Osteoblast (primary cell): ENCODE measurements at regions not wholly inside any gene's neighbourhood (a gene's known extent, or its start where the extent isn't known, plus 50 kb on each side); places are given as distances from the start of the nearest gene placed in this dataset.

Experiments used
- DNase-seq: peaks from one replicate; pipeline ENCODE4 v3.0.0; 2011; ENCODE audit warnings: low spot score, mixed read lengths; ENCODE audit not compliant: insufficient read length; ENCODE audit errors: missing footprints
- H2AFZ ChIP-seq: 2 replicates; pipeline ENCODE4 v1.6.0; 2011; ENCODE audit warnings: mild to moderate bottlenecking, low read length
- H3K27ac ChIP-seq: 2 replicates; pipeline ENCODE4 v1.5.1; 2011; ENCODE audit warnings: mild to moderate bottlenecking, low read depth, low read length, moderate library complexity
- H3K27me3 ChIP-seq: 2 replicates; pipeline ENCODE4 v1.6.0; 2012; ENCODE audit warnings: mild to moderate bottlenecking, control low read depth, inconsistent platforms, low read length, moderate library complexity; ENCODE audit not compliant: insufficient read depth
- H3K36me3 ChIP-seq: 2 replicates; pipeline ENCODE4 v1.5.1; 2011; ENCODE audit warnings: mild to moderate bottlenecking, low read length, control low read depth, moderate library complexity; ENCODE audit not compliant: insufficient read depth
- H3K4me1 ChIP-seq: 2 replicates; pipeline ENCODE4 v1.5.1; 2011; ENCODE audit warnings: mild to moderate bottlenecking, low read length, control low read depth, moderate library complexity; ENCODE audit not compliant: insufficient read depth
- H3K4me2 ChIP-seq: 2 replicates; pipeline ENCODE4 v1.6.0; 2011; ENCODE audit warnings: mild to moderate bottlenecking, low read length; ENCODE audit not compliant: insufficient read depth
- H3K4me3 ChIP-seq: fragments of 200-600 bp; sonication (generic); 3 replicates; pipeline ENCODE4 v1.5.1; 2012; ENCODE audit warnings: mild to moderate bottlenecking, low read length, inconsistent platforms; ENCODE audit not compliant: insufficient read depth
- H3K79me2 ChIP-seq: 2 replicates; pipeline ENCODE4 v1.6.0; 2012; ENCODE audit warnings: mild to moderate bottlenecking, low read length, control low read depth, inconsistent platforms; ENCODE audit not compliant: insufficient read depth
- H3K9me3 ChIP-seq: 2 replicates; pipeline ENCODE4 v1.5.1; 2011; ENCODE audit warnings: low read depth, low read length, control low read depth
- H4K20me1 ChIP-seq: 2 replicates; pipeline ENCODE4 v1.6.0; 2012; ENCODE audit warnings: mild to moderate bottlenecking, low read length, control low read depth; ENCODE audit not compliant: insufficient read depth
- CTCF ChIP-seq: IDR thresholded peaks from 2 replicates; pipeline ENCODE4 v1.5.1; 2011; ENCODE audit warnings: mild to moderate bottlenecking, low read depth, low read length, moderate library complexity; ENCODE audit errors: extremely low read depth

- DNase-seq, result no peak
- Histone ChIP-seq H2AFZ (no peak overlapping the region), H3K27me3 (no peaks in the 10 kb centered on the region), H4K20me1 (no peaks in the 10 kb centered on the region), H3K27ac (no peak overlapping the region), H3K36me3 (no peaks in the 10 kb centered on the region), H3K4me3 (no peak overlapping the region), H3K9me3 (no peaks in the 10 kb centered on the region), H3K4me2 (no peak overlapping the region), H3K79me2 (no peaks in the 10 kb centered on the region), H3K4me1 (no peaks in the 10 kb centered on the region)
- no peak for TF ChIP-seq CTCF
Observed at GRCh38 chr2:147715807-147716206, 129.0 kb upstream of the ACVR2A start.

- H4K20me1 ChIP-seq, result no peaks in the 10 kb centered on the region
- H3K27me3 ChIP-seq, result no peaks in the 10 kb centered on the region
- no peak overlapping the region for H3K4me2 ChIP-seq
- H3K4me3 ChIP-seq, result no peak overlapping the region
- DNase-seq, result no peak
- H3K27ac ChIP-seq, result no peak overlapping the region
- no peak for TF ChIP-seq CTCF
- no peak overlapping the region for H2AFZ ChIP-seq
- no peaks in the 10 kb centered on the region for H3K4me1 ChIP-seq
- no peaks in the 10 kb centered on the region for H3K79me2 ChIP-seq
- no peaks in the 10 kb centered on the region for H3K9me3 ChIP-seq
- no peaks in the 10 kb centered on the region for H3K36me3 ChIP-seq
Observed at GRCh38 chr2:147714582-147714981, 130.2 kb upstream of the ACVR2A start.

GRCh38 chr2:147713349-147713748 lies 131.5 kb upstream of the ACVR2A start:
- Histone ChIP-seq H3K4me1 (no peaks in the 10 kb centered on the region), H3K79me2 (no peaks in the 10 kb centered on the region), H3K9me3 (no peaks in the 10 kb centered on the region), H4K20me1 (no peaks in the 10 kb centered on the region), H3K36me3 (no peaks in the 10 kb centered on the region), H3K4me2 (no peak overlapping the region), H3K27me3 (no peaks in the 10 kb centered on the region), H2AFZ (no peak overlapping the region), H3K27ac (no peak overlapping the region), H3K4me3 (no peak overlapping the region)
- DNase-seq, result no peak
- TF ChIP-seq CTCF, result no peak

- TF ChIP-seq CTCF, result no peak
- Histone ChIP-seq H3K79me2 (no peaks in the 10 kb centered on the region), H3K27me3 (no peaks in the 10 kb centered on the region), H2AFZ (no peak overlapping the region), H3K9me3 (no peaks in the 10 kb centered on the region), H3K27ac (no peak overlapping the region), H3K4me3 (no peak overlapping the region), H4K20me1 (no peaks in the 10 kb centered on the region), H3K4me2 (no peak overlapping the region), H3K4me1 (no peaks in the 10 kb centered on the region), H3K36me3 (no peaks in the 10 kb centered on the region)
- no peak for DNase-seq
Observed at GRCh38 chr2:147712051-147712450, 132.8 kb upstream of the ACVR2A start.
